ENCODE measurements at regions not wholly inside any gene's neighbourhood (a gene's known extent, or its start where the extent isn't known, plus 50 kb on each side); places are given as distances from the start of the nearest gene placed in this dataset.
"Not testable (repeated sequence)": the region's sequence is repeated elsewhere in the genome, so short reads cannot be mapped to it uniquely, and the experiment has no call there.

GRCh38 chr13:34376483-34376882 is 558.5 kb downstream of the RFC3 start:
- intact Hi-C loops (cut with DNase I; ENCODE audit: low total_unique reads), result no loop called here

DNA sequence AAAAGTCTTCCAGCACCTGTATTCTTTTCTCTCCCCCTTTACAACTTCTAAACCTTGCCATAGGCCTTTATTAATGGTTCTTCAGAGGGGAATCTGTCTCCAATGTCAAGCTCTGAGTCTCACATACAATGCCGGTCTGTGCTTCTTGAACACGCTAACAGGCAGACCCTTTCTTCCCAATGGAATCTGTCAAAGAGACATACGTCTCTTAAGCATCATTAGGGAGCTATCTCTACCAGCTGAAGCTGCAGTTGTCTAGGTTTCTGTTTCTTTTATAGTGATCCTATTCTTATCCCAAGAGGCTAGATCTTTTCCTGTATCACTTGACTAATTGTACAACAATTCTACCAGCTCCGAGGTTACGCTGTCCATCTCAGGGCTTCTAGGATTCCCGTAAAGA is 560.8 kb upstream of the NBEA start:
- H3K27ac ChIP-seq, result no peak overlapping the region
- H3K36me3 ChIP-seq, result no peaks in the 10 kb centered on the region
- H3K4me3 ChIP-seq, result no peak overlapping the region
- DNase-seq, result no peak
- TF ChIP-seq POLR2AphosphoS5 (IDR thresholded peaks at IDR 0.05) (no peak), POLR2A (IDR thresholded peaks at IDR 0.05) (no peak)
- TF ChIP-seq, protein P1, sequence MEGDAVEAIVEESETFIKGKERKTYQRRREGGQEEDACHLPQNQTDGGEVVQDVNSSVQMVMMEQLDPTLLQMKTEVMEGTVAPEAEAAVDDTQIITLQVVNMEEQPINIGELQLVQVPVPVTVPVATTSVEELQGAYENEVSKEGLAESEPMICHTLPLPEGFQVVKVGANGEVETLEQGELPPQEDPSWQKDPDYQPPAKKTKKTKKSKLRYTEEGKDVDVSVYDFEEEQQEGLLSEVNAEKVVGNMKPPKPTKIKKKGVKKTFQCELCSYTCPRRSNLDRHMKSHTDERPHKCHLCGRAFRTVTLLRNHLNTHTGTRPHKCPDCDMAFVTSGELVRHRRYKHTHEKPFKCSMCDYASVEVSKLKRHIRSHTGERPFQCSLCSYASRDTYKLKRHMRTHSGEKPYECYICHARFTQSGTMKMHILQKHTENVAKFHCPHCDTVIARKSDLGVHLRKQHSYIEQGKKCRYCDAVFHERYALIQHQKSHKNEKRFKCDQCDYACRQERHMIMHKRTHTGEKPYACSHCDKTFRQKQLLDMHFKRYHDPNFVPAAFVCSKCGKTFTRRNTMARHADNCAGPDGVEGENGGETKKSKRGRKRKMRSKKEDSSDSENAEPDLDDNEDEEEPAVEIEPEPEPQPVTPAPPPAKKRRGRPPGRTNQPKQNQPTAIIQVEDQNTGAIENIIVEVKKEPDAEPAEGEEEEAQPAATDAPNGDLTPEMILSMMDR (IDR thresholded peaks at IDR 0.05 in 8 of 11, conservative IDR thresholded peaks at IDR 0.05 in 3 of 11), result no peak
- intact Hi-C loops (cut with DNase I; ENCODE audit: low total_unique reads), result no loop called here
- WGBS, 5 donors, result 87 to 92% (median 88%) methylated on average over 6 of the region's 6 CpGs
- H3K4me1 ChIP-seq, result no peaks in the 10 kb centered on the region
- H3K9me3 ChIP-seq, result no peaks in the 10 kb centered on the region
- H3K27me3 ChIP-seq (replicated peaks in 1 of 7), result no peaks in the 10 kb centered on the region

More at GRCh38 chr13:34376483-34376882, 558.5 kb downstream of the RFC3 start:
- H3K27me3 ChIP-seq (replicated peaks in 1 of 7), result no peaks in the 10 kb centered on the region
- H3K9me3 ChIP-seq, result no peaks in the 10 kb centered on the region
- DNase-seq, result no peak
- no peak overlapping the region for H3K27ac ChIP-seq
- no peaks in the 10 kb centered on the region for H3K36me3 ChIP-seq
- no peaks in the 10 kb centered on the region for H3K4me1 ChIP-seq
- no peak for TF ChIP-seq POLR2A (IDR thresholded peaks at IDR 0.05)
- TF ChIP-seq, protein P1 (IDR thresholded peaks at IDR 0.05 in 8 of 11, conservative IDR thresholded peaks at IDR 0.05 in 3 of 11), result no peak
- no peak for TF ChIP-seq POLR2AphosphoS5 (IDR thresholded peaks at IDR 0.05)
- no peak overlapping the region for H3K4me3 ChIP-seq

- Histone ChIP-seq H3K9me3 (no peaks in the 10 kb centered on the region), H3K36me3 (no peaks in the 10 kb centered on the region), H3K27me3 (replicated peaks in 1 of 7) (no peaks in the 10 kb centered on the region), H3K4me3 (no peak overlapping the region), H3K4me1 (no peaks in the 10 kb centered on the region), H3K27ac (no peak overlapping the region)
- no peak for DNase-seq
- TF ChIP-seq, protein P1 (IDR thresholded peaks at IDR 0.05 in 8 of 11, conservative IDR thresholded peaks at IDR 0.05 in 3 of 11), result no peak
- TF ChIP-seq POLR2A (IDR thresholded peaks at IDR 0.05), result no peak
- TF ChIP-seq POLR2AphosphoS5 (IDR thresholded peaks at IDR 0.05), result no peak
- 62 to 85% (median 83%) methylated on average over 3 of the region's 3 CpGs for WGBS, 5 donors
- intact Hi-C loops (cut with DNase I; ENCODE audit: low total_unique reads), result no loop called here
Observed at GRCh38 chr13:34383728-34384127, 558.3 kb upstream of the NBEA start.

- DNase-seq; H3K4me1 ChIP-seq; intact Hi-C loops (cut with DNase I; ENCODE audit: low total_unique reads); H3K27ac ChIP-seq; H3K36me3 ChIP-seq; H3K4me3 ChIP-seq; H3K9me3 ChIP-seq; H3K27me3 ChIP-seq (replicated peaks in 1 of 7): not testable (repeated sequence)
Observed at GRCh38 chr13:34386229-34386628, 555.8 kb upstream of the NBEA start.

GRCh38 chr13:34391076-34391475 is 551.0 kb upstream of the NBEA start:
- H3K36me3 ChIP-seq, result no peaks in the 10 kb centered on the region
- H3K9me3 ChIP-seq, result peaks cover 2 to 30% (median 22%) of the 10 kb centered on the region in 8 donors

More at GRCh38 chr13:34391076-34391475, 551.0 kb upstream of the NBEA start:
- H3K27me3 ChIP-seq (replicated peaks in 1 of 7), result no peaks in the 10 kb centered on the region
- intact Hi-C loops (cut with DNase I; ENCODE audit: low total_unique reads), result no loop called here
- H3K4me1 ChIP-seq, result no peaks in the 10 kb centered on the region
- WGBS, 5 donors, result 87 to 97% (median 91%) methylated on average over 2 of the region's 2 CpGs
- no peak for DNase-seq
- H3K4me3 ChIP-seq, result no peak overlapping the region
- H3K27ac ChIP-seq, result no peak overlapping the region
- TF ChIP-seq POLR2AphosphoS5 (IDR thresholded peaks at IDR 0.05), result no peak
- TF ChIP-seq, protein P1 (IDR thresholded peaks at IDR 0.05 in 8 of 11, conservative IDR thresholded peaks at IDR 0.05 in 3 of 11), result no peak

Data from spleen (tissue), 11 donors.